ENCODE measurements at regions not wholly inside any gene's neighbourhood (a gene's known extent, or its start where the extent isn't known, plus 50 kb on each side); places are given as distances from the start of the nearest gene placed in this dataset.

GRCh38 chr5:116666901-116667300 is 92.3 kb upstream of the SEMA6A start:
- H3K27ac Mint-ChIP-seq, result no peak overlapping the region
- no peaks in the 10 kb centered on the region for H3K4me1 Mint-ChIP-seq (ENCODE audit: low read depth)
- H3K36me3 Mint-ChIP-seq, result no peaks in the 10 kb centered on the region
- no peaks in the 10 kb centered on the region for H3K9me3 Mint-ChIP-seq (ENCODE audit: low read depth)
- peaks cover 8% of the 10 kb centered on the region for H3K27me3 Mint-ChIP-seq
- no peak overlapping the region for H3K4me3 Mint-ChIP-seq

DNA sequence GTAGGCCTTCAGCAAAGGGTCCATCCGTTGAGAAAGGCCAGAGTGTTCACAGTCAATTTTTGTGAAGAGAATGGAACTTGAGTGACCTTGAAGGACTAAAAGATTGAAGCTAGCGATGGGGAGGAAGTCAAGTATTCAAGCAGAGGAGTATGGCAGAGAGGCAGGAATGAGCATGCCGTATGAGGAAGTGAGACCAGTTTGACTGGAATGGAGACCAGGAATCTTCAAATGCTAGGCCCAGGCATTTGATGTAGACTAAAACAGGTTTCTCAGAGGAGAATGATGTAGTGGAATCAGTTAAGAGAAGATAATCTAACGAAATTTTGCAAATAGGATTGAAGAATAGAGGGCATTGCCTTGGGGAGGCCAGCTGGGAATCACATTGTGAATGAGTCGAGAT is 90.4 kb upstream of the SEMA6A start:
- no peak overlapping the region for H3K27ac Mint-ChIP-seq
- no peaks in the 10 kb centered on the region for H3K4me1 Mint-ChIP-seq (ENCODE audit: low read depth)
- H3K4me3 Mint-ChIP-seq, result no peak overlapping the region
- no peaks in the 10 kb centered on the region for H3K9me3 Mint-ChIP-seq (ENCODE audit: low read depth)
- H3K27me3 Mint-ChIP-seq, result peaks cover 6% of the 10 kb centered on the region
- H3K36me3 Mint-ChIP-seq, result no peaks in the 10 kb centered on the region

DNA sequence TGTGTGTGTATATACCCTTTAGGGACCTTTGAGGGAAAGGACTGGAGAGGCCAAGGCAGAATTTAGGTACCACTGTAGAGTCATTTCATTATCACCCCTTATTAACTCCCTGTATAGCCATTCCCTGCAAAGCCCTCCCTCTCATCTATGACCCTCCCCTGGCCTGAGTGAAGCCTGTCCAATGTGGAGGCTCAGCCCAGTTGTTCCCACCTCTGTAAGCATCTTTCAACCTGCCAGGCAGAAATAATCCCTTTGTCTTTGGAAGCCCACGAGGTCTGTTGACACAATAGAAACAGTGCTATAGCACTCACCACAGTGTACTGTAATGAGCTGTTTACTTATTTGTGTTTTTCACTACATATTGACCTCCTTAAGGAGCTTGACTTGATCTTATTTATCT is 88.5 kb upstream of the SEMA6A start:
- Mint-ChIP-seq H3K9me3 (ENCODE audit: low read depth) (no peaks in the 10 kb centered on the region), H3K36me3 (no peaks in the 10 kb centered on the region), H3K27me3 (peaks cover 4% of the 10 kb centered on the region), H3K27ac (no peak overlapping the region), H3K4me3 (no peak overlapping the region), H3K4me1 (ENCODE audit: low read depth) (no peaks in the 10 kb centered on the region)

DNA sequence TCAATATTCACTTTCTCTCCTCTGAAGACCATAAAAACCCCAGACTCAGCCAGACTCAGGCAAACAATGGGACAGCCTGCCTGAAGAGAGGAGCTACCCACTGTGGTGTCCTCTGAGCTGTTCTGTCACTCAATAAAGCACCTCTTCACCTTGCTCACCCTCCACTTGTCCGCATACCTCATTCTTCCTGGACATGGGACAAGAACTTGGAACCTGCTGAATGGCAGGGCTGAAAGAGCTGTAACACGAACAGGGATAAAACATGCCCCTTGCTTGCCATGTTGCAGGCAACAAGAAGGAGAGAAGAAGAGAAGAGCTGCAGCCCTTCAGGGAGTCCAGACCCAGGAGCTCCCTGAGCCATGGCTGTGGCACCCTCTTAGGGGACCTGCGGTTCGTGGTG is 86.8 kb upstream of the SEMA6A start:
- Mint-ChIP-seq H3K36me3 (no peaks in the 10 kb centered on the region), H3K4me1 (ENCODE audit: low read depth) (no peaks in the 10 kb centered on the region), H3K9me3 (ENCODE audit: low read depth) (no peaks in the 10 kb centered on the region), H3K4me3 (no peak overlapping the region), H3K27me3 (peaks cover 4% of the 10 kb centered on the region), H3K27ac (no peak overlapping the region)

- peaks cover 3% of the 10 kb centered on the region for H3K27me3 Mint-ChIP-seq
- H3K9me3 Mint-ChIP-seq (ENCODE audit: low read depth), result no peaks in the 10 kb centered on the region
- no peak overlapping the region for H3K27ac Mint-ChIP-seq
- H3K36me3 Mint-ChIP-seq, result no peaks in the 10 kb centered on the region
- H3K4me1 Mint-ChIP-seq (ENCODE audit: low read depth), result no peaks in the 10 kb centered on the region
- H3K4me3 Mint-ChIP-seq, result no peak overlapping the region
These were observed 86.3 kb upstream of the SEMA6A start for GRCh38 chr5:116660929-116661328.

- H3K36me3 Mint-ChIP-seq, result no peaks in the 10 kb centered on the region
- H3K4me1 Mint-ChIP-seq (ENCODE audit: low read depth), result no peaks in the 10 kb centered on the region
- no peaks in the 10 kb centered on the region for H3K9me3 Mint-ChIP-seq (ENCODE audit: low read depth)
- H3K4me3 Mint-ChIP-seq, result no peak overlapping the region
- H3K27ac Mint-ChIP-seq, result no peak overlapping the region
- H3K27me3 Mint-ChIP-seq, result peaks cover 3% of the 10 kb centered on the region
These were observed 84.2 kb upstream of the SEMA6A start for GRCh38 chr5:116658830-116659229.

- no peaks in the 10 kb centered on the region for H3K36me3 Mint-ChIP-seq
- no peaks in the 10 kb centered on the region for H3K9me3 Mint-ChIP-seq (ENCODE audit: low read depth)
- no peaks in the 10 kb centered on the region for H3K4me1 Mint-ChIP-seq (ENCODE audit: low read depth)
- H3K27me3 Mint-ChIP-seq, result peaks cover 3% of the 10 kb centered on the region
- H3K27ac Mint-ChIP-seq, result no peak overlapping the region
- no peak overlapping the region for H3K4me3 Mint-ChIP-seq
These were observed 83.5 kb upstream of the SEMA6A start for GRCh38 chr5:116658141-116658540.

GRCh38 chr5:116655431-116655830 is 80.8 kb upstream of the SEMA6A start:
- H3K27ac Mint-ChIP-seq, result no peak overlapping the region
- H3K9me3 Mint-ChIP-seq (ENCODE audit: low read depth), result no peaks in the 10 kb centered on the region
- peaks cover 3% of the 10 kb centered on the region for H3K27me3 Mint-ChIP-seq
- H3K4me1 Mint-ChIP-seq (ENCODE audit: low read depth), result no peaks in the 10 kb centered on the region
- H3K36me3 Mint-ChIP-seq, result no peaks in the 10 kb centered on the region
- no peak overlapping the region for H3K4me3 Mint-ChIP-seq

- peaks cover 3% of the 10 kb centered on the region for H3K27me3 Mint-ChIP-seq
- no peaks in the 10 kb centered on the region for H3K36me3 Mint-ChIP-seq
- no peaks in the 10 kb centered on the region for H3K4me1 Mint-ChIP-seq (ENCODE audit: low read depth)
- no peak overlapping the region for H3K27ac Mint-ChIP-seq
- no peak overlapping the region for H3K4me3 Mint-ChIP-seq
- no peaks in the 10 kb centered on the region for H3K9me3 Mint-ChIP-seq (ENCODE audit: low read depth)
These were observed 80.3 kb upstream of the SEMA6A start for GRCh38 chr5:116654925-116655324.

- no peaks in the 10 kb centered on the region for H3K9me3 Mint-ChIP-seq (ENCODE audit: low read depth)
- no peak overlapping the region for H3K27ac Mint-ChIP-seq
- no peak overlapping the region for H3K4me3 Mint-ChIP-seq
- peaks cover 3% of the 10 kb centered on the region for H3K27me3 Mint-ChIP-seq
- H3K4me1 Mint-ChIP-seq (ENCODE audit: low read depth), result no peaks in the 10 kb centered on the region
- H3K36me3 Mint-ChIP-seq, result no peaks in the 10 kb centered on the region
These were observed 78.3 kb upstream of the SEMA6A start for GRCh38 chr5:116652903-116653302.

- Mint-ChIP-seq H3K4me1 (ENCODE audit: low read depth) (no peaks in the 10 kb centered on the region), H3K27ac (no peak overlapping the region), H3K4me3 (no peak overlapping the region), H3K9me3 (ENCODE audit: low read depth) (no peaks in the 10 kb centered on the region), H3K27me3 (peaks cover 3% of the 10 kb centered on the region), H3K36me3 (no peaks in the 10 kb centered on the region)
These were observed 77.6 kb upstream of the SEMA6A start for GRCh38 chr5:116652196-116652729.

GRCh38 chr5:116651653-116652052 is 77.0 kb upstream of the SEMA6A start:
- H3K27me3 Mint-ChIP-seq, result peaks cover 3% of the 10 kb centered on the region
- no peak overlapping the region for H3K27ac Mint-ChIP-seq
- no peaks in the 10 kb centered on the region for H3K9me3 Mint-ChIP-seq (ENCODE audit: low read depth)
- H3K4me3 Mint-ChIP-seq, result no peak overlapping the region
- H3K4me1 Mint-ChIP-seq (ENCODE audit: low read depth), result no peaks in the 10 kb centered on the region
- no peaks in the 10 kb centered on the region for H3K36me3 Mint-ChIP-seq

- no peak overlapping the region for H3K27ac Mint-ChIP-seq
- H3K4me1 Mint-ChIP-seq (ENCODE audit: low read depth), result no peaks in the 10 kb centered on the region
- no peaks in the 10 kb centered on the region for H3K9me3 Mint-ChIP-seq (ENCODE audit: low read depth)
- no peak overlapping the region for H3K4me3 Mint-ChIP-seq
- H3K36me3 Mint-ChIP-seq, result no peaks in the 10 kb centered on the region
- peaks cover 3% of the 10 kb centered on the region for H3K27me3 Mint-ChIP-seq
These were observed 76.3 kb upstream of the SEMA6A start for GRCh38 chr5:116650964-116651363.

DNA sequence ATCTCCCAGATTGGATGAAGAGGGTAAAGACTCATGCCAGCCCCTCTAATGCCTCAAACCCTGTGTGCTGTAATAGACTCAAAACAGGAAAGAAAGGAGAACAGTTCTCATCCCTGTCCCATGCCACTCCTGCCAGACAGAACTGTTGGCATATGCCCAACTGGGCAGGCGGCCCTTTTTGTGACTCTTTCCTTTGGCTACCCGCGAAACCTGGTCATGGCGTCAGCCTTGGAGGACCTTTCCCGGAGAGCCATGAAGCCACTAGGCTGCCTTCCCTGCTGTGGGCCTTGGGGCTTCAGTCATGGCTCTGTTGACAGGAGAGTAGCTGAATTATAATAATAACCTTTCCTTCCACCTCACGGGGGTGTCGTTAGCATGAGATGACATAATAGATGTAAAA is 75.9 kb upstream of the SEMA6A start:
- no peak overlapping the region for H3K4me3 Mint-ChIP-seq
- H3K9me3 Mint-ChIP-seq (ENCODE audit: low read depth), result no peaks in the 10 kb centered on the region
- no peaks in the 10 kb centered on the region for H3K4me1 Mint-ChIP-seq (ENCODE audit: low read depth)
- H3K27me3 Mint-ChIP-seq, result peaks cover 3% of the 10 kb centered on the region
- no peaks in the 10 kb centered on the region for H3K36me3 Mint-ChIP-seq
- H3K27ac Mint-ChIP-seq, result no peak overlapping the region

DNA sequence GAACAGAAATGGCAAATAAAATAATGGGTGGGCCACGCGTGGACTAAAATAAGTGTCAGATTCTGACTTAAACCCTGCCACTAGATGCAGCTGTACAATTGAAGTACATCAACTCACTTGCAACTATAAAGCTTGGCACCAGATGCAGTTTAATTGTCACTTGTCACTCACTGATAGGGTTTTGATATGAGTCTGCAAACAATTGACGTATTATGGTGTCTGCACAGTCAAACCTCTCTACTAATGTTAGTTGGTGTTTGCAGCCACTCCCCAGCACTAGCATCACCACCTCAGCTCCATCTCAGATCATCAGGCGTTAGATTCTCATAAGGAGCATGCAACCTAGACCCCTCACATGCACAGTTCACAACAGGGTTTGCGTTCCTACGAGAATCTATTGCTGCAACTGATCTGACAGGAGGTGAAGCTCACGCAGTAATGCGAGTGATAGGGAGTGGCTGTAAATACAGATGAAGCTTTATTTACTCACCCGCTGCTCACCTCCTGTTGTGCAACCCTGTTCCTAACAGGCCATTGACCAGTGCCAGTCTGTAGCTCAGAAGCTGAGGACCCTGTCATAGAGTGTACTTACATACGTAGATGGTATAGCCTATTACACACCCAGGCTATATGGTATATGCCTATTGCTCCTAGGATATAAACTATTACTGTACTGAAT is 72.1 kb upstream of the SEMA6A start:
- no peaks in the 10 kb centered on the region for H3K36me3 Mint-ChIP-seq
- no peaks in the 10 kb centered on the region for H3K27me3 Mint-ChIP-seq
- no peaks in the 10 kb centered on the region for H3K4me1 Mint-ChIP-seq (ENCODE audit: low read depth)
- no peaks in the 10 kb centered on the region for H3K9me3 Mint-ChIP-seq (ENCODE audit: low read depth)
- H3K4me3 Mint-ChIP-seq, result no peak overlapping the region
- H3K27ac Mint-ChIP-seq, result no peak overlapping the region

DNA sequence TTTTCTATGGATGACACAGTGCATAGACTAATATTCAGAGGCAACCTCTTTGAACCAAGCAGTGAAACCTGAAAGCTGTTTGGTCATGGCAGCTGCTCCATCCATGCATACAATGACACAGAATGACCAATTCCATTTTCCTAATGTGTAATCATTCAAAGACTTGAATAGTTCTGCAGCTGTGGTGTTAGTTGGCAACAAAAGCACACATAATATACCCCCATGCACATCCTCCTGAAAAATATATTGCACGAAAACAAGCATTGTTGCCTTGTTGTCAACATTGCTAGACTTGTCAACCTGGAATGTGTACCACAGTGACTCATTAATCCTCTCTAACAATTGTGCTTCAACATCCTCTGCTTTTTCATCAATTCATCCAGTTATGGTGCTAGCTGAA is 71.0 kb upstream of the SEMA6A start:
- Mint-ChIP-seq H3K9me3 (ENCODE audit: low read depth) (no peaks in the 10 kb centered on the region), H3K36me3 (no peaks in the 10 kb centered on the region), H3K27me3 (no peaks in the 10 kb centered on the region), H3K4me1 (ENCODE audit: low read depth) (no peaks in the 10 kb centered on the region), H3K4me3 (no peak overlapping the region), H3K27ac (no peak overlapping the region)
